K562 (cell line): ENCODE measurements at regions not wholly inside any gene's neighbourhood (a gene's known extent, or its start where the extent isn't known, plus 50 kb on each side); places are given as distances from the start of the nearest gene placed in this dataset.

Experiments used
- CCNT2 ChIP-seq: IDR thresholded peaks from 2 replicates; pipeline ENCODE4 v1.6.1; 2011; ENCODE audit warnings: borderline replicate concordance, low read depth, mild to moderate bottlenecking, moderate library complexity, mixed read lengths, low read length; ENCODE audit not compliant: insufficient read length; ENCODE audit errors: extremely low read depth
- CEBPG ChIP-seq, 3 experiments: fragments of 200-800 bp in 1 of 3; sonication (Bioruptor generic) in 1 of 3; sonication (generic) in 1 of 3; formaldehyde crosslinking in 1 of 3; IDR thresholded peaks in 2 of 3; conservative IDR thresholded peaks in 1 of 3; 2 replicates each; pipeline versions ENCODE4 v1.6.1 to v1.8.0; 2016 to 2022; ENCODE audit warnings: missing compliant biosample characterization in 2 of 3, missing genetic modification characterization in 2 of 3, mild to moderate bottlenecking in 1 of 3, missing genetic modification reagents in 1 of 3
- RAD21 ChIP-seq, 2 experiments: fragments of 250-450 bp in 1 of 2; fragments of 450-650 bp in 1 of 2; sonication (Bioruptor Pico) in 1 of 2; formaldehyde crosslinking in 1 of 2; IDR thresholded peaks in 1 of 2; conservative IDR thresholded peaks in 1 of 2; 2 replicates each; pipeline versions ENCODE4 v1.4.0 to v1.8.0; 2020 to 2022; ENCODE audit warnings: mild to moderate bottlenecking in 2 of 2, moderate library complexity in 1 of 2
- TRIM28 ChIP-seq: fragments of 450-650 bp; IDR thresholded peaks from 2 replicates; pipeline ENCODE4 v1.6.1; 2017
- TF ChIP-seq, protein P1 (sequence below), 2 experiments: fragments of 450-650 bp; formaldehyde crosslinking in 1 of 2; IDR thresholded peaks; 2 replicates each; pipeline versions ENCODE4 v1.4.0 to v1.6.1; 2014 to 2020; ENCODE audit warnings: mild to moderate bottlenecking in 2 of 2, borderline replicate concordance in 1 of 2, low read depth in 1 of 2
- TF ChIP-seq, protein P2 (sequence below), 2 experiments: IDR thresholded peaks; 2 replicates each; pipeline ENCODE4 v1.6.1; 2011; ENCODE audit warnings: borderline replicate concordance in 1 of 2, control low read depth in 1 of 2, low read depth in 1 of 2, low read length in 1 of 2, mild to moderate bottlenecking in 1 of 2, mixed read lengths in 1 of 2, moderate library complexity in 1 of 2; ENCODE audit not compliant: insufficient read depth in 1 of 2, insufficient read length in 1 of 2, poor library complexity in 1 of 2, severe bottlenecking in 1 of 2; ENCODE audit errors: extremely low read depth in 1 of 2
- TF ChIP-seq, protein P3 (sequence below), 3 experiments: IDR thresholded peaks in 2 of 3; conservative IDR thresholded peaks in 1 of 3; 2 replicates each; pipeline ENCODE4 v1.5.1; 2011 to 2012; ENCODE audit warnings: low read length in 3 of 3, mild to moderate bottlenecking in 3 of 3, control low read depth in 2 of 3, improper control_type of control experiment in 1 of 3, inconsistent platforms in 1 of 3, low read depth in 1 of 3, mixed read lengths in 1 of 3, moderate library complexity in 1 of 3; ENCODE audit not compliant: insufficient read depth in 2 of 3

DNA sequence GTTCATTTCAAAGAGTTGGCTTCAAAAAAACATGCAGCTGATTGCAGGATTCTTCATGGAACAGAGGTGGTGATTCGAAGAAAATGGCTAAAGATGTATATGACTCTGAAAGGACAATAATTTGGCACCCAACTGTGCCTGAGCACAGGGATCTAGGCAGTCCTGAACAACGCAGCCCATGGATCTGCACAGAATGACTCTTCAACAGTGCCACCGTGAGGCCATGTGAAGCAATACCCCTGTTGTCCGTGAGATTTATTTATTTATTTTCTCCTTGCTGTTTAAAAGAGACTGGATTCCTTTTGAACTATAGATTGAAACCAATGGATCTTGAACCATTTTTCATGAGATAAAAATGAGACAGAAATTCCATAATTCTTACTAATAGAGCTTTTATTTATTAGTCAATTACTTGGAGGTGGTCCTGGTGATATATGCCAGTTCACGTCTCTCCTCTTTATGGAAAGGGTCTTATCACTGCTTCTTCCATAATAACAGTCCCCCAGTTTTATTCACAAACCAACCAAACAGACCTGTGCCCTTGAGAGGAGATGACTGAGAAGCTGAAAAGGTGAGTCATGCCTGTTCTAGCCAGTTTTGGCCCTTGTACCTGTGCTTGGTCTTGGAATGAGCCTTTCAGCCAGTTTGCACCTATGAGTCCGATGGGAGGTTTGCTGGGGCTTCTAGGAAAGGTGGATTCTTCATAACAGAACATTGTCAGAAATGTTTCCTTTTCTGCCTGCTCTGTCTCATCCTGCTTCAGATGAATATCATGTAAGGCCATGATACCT lies 1598.3 kb downstream of the AACS start (continued):
- TF ChIP-seq, protein P1, sequence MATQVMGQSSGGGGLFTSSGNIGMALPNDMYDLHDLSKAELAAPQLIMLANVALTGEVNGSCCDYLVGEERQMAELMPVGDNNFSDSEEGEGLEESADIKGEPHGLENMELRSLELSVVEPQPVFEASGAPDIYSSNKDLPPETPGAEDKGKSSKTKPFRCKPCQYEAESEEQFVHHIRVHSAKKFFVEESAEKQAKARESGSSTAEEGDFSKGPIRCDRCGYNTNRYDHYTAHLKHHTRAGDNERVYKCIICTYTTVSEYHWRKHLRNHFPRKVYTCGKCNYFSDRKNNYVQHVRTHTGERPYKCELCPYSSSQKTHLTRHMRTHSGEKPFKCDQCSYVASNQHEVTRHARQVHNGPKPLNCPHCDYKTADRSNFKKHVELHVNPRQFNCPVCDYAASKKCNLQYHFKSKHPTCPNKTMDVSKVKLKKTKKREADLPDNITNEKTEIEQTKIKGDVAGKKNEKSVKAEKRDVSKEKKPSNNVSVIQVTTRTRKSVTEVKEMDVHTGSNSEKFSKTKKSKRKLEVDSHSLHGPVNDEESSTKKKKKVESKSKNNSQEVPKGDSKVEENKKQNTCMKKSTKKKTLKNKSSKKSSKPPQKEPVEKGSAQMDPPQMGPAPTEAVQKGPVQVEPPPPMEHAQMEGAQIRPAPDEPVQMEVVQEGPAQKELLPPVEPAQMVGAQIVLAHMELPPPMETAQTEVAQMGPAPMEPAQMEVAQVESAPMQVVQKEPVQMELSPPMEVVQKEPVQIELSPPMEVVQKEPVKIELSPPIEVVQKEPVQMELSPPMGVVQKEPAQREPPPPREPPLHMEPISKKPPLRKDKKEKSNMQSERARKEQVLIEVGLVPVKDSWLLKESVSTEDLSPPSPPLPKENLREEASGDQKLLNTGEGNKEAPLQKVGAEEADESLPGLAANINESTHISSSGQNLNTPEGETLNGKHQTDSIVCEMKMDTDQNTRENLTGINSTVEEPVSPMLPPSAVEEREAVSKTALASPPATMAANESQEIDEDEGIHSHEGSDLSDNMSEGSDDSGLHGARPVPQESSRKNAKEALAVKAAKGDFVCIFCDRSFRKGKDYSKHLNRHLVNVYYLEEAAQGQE (IDR thresholded peaks at IDR 0.05; ENCODE audit: borderline replicate concordance), result peak; percentile 10; the same call in 1 of the 2 replicates
- TF ChIP-seq, protein P1 (CRISPR knock-in tag; IDR thresholded peaks at IDR 0.05; ENCODE audit: low read depth), result no peak
- TF ChIP-seq CCNT2, result no peak
- TF ChIP-seq, protein P2, sequence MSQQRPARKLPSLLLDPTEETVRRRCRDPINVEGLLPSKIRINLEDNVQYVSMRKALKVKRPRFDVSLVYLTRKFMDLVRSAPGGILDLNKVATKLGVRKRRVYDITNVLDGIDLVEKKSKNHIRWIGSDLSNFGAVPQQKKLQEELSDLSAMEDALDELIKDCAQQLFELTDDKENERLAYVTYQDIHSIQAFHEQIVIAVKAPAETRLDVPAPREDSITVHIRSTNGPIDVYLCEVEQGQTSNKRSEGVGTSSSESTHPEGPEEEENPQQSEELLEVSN (IDR thresholded peaks at IDR 0.05; ENCODE audit: borderline replicate concordance in 1 of 2, extremely low read depth in 1 of 2, insufficient read depth in 1 of 2, insufficient read length in 1 of 2, low read depth in 1 of 2, low read length in 1 of 2, poor library complexity in 1 of 2, severe bottlenecking in 1 of 2), result no peak
- TF ChIP-seq TRIM28, result 0 out of 2 replicates have a peak, but pooled peaks have one; percentile 22
- no peak for TF ChIP-seq CEBPG (CRISPR knock-in tag; IDR thresholded peaks at IDR 0.05)
- TF ChIP-seq CEBPG (tag; conservative IDR thresholded peaks at IDR 0.05 in 1 of 2, IDR thresholded peaks at IDR 0.05 in 1 of 2), result 0 out of 4 replicates have a peak, but pooled peaks of 1 of the 2 experiments have one; percentile 16
- peak; percentile 11 to 59; a peak in 2 of 4 replicates for TF ChIP-seq RAD21 (CRISPR knock-in tag; conservative IDR thresholded peaks at IDR 0.05 in 1 of 2, IDR thresholded peaks at IDR 0.05 in 1 of 2)
- TF ChIP-seq, protein P3, sequence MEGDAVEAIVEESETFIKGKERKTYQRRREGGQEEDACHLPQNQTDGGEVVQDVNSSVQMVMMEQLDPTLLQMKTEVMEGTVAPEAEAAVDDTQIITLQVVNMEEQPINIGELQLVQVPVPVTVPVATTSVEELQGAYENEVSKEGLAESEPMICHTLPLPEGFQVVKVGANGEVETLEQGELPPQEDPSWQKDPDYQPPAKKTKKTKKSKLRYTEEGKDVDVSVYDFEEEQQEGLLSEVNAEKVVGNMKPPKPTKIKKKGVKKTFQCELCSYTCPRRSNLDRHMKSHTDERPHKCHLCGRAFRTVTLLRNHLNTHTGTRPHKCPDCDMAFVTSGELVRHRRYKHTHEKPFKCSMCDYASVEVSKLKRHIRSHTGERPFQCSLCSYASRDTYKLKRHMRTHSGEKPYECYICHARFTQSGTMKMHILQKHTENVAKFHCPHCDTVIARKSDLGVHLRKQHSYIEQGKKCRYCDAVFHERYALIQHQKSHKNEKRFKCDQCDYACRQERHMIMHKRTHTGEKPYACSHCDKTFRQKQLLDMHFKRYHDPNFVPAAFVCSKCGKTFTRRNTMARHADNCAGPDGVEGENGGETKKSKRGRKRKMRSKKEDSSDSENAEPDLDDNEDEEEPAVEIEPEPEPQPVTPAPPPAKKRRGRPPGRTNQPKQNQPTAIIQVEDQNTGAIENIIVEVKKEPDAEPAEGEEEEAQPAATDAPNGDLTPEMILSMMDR (IDR thresholded peaks at IDR 0.05 in 2 of 3, conservative IDR thresholded peaks at IDR 0.05 in 1 of 3; ENCODE audit: insufficient read depth in 2 of 3, low read depth in 1 of 3, low read length in 3 of 3), result peak; percentile 38 to 67 (median 53)
